ENCODE measurements at regions not wholly inside any gene's neighbourhood (a gene's known extent, or its start where the extent isn't known, plus 50 kb on each side); places are given as distances from the start of the nearest gene placed in this dataset.

DNA sequence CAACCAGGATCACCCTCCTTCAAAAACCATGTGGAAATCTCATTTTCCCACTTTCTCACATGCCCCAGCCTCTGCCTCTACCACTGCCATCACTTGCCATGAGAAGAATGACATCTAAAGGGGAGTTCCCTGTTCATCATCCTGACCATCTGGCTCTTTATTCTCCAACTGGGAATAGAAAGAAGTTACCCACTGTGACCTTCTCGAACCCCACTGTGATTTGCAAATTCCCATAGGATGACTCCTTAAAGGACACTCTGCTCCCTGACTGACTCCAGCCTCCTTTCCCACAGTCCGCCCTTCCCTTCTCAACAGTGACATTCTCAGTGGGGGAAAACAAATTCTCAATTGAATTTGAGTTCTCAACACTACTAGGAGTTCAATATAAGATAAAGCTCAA, 440.5 kb downstream of the NR2F2 start:
- BruUV-seq (replicated peaks): no TSS peak

More for the DNA sequence above, 440.5 kb downstream of the NR2F2 start:
- TF ChIP-seq POLR2A (IDR thresholded peaks at IDR 0.05; ENCODE audit: low read depth, low read length) (no peak), EZH2 (IDR thresholded peaks at IDR 0.05; ENCODE audit: borderline replicate concordance, low read depth, low read length, severe bottlenecking) (no peak), JUN (IDR thresholded peaks at IDR 0.05; ENCODE audit: borderline replicate concordance, insufficient read depth, insufficient read length, low read depth) (no peak), MYC (IDR thresholded peaks at IDR 0.05; ENCODE audit: low read depth, low read length) (no peak), FOS (IDR thresholded peaks at IDR 0.05; ENCODE audit: borderline replicate concordance, insufficient read depth, low read length) (no peak), POLR2AphosphoS5 (IDR thresholded peaks at IDR 0.05; ENCODE audit: insufficient read depth, low read depth, low read length) (no peak), GATA2 (IDR thresholded peaks at IDR 0.05; ENCODE audit: insufficient read depth, insufficient read length, low read depth, low read length) (no peak)
- TF ChIP-seq, protein P1, sequence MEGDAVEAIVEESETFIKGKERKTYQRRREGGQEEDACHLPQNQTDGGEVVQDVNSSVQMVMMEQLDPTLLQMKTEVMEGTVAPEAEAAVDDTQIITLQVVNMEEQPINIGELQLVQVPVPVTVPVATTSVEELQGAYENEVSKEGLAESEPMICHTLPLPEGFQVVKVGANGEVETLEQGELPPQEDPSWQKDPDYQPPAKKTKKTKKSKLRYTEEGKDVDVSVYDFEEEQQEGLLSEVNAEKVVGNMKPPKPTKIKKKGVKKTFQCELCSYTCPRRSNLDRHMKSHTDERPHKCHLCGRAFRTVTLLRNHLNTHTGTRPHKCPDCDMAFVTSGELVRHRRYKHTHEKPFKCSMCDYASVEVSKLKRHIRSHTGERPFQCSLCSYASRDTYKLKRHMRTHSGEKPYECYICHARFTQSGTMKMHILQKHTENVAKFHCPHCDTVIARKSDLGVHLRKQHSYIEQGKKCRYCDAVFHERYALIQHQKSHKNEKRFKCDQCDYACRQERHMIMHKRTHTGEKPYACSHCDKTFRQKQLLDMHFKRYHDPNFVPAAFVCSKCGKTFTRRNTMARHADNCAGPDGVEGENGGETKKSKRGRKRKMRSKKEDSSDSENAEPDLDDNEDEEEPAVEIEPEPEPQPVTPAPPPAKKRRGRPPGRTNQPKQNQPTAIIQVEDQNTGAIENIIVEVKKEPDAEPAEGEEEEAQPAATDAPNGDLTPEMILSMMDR (IDR thresholded peaks at IDR 0.05; ENCODE audit: extremely low read depth in 1 of 2, insufficient read depth in 1 of 2, low read depth in 1 of 2, low read length in 2 of 2): no peak
- TF ChIP-seq, protein P2, sequence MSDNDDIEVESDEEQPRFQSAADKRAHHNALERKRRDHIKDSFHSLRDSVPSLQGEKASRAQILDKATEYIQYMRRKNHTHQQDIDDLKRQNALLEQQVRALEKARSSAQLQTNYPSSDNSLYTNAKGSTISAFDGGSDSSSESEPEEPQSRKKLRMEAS (IDR thresholded peaks at IDR 0.05; ENCODE audit: insufficient read depth, insufficient read length): no peak
- Histone ChIP-seq H3K4me3 (replicated peaks in 1 of 3; ENCODE audit: insufficient read depth in 1 of 3, low read depth in 1 of 3, low read length in 3 of 3) (no peak overlapping the region), H3K27ac (ENCODE audit: insufficient read depth, low read depth, low read length) (no peak overlapping the region), H2AFZ (ENCODE audit: low read depth, low read length) (no peak overlapping the region), H3K4me1 (ENCODE audit: control insufficient read depth, extremely low read depth, insufficient read depth, low read length) (no peaks in the 10 kb centered on the region), H3K4me2 (ENCODE audit: insufficient read depth, low read length) (no peak overlapping the region), H3K79me2 (ENCODE audit: control insufficient read depth, insufficient read depth, low read length) (no peaks in the 10 kb centered on the region), H3K36me3 (ENCODE audit: control insufficient read depth in 2 of 2, extremely low read depth in 1 of 2, insufficient read depth in 2 of 2, low read length in 2 of 2) (no peaks in the 10 kb centered on the region), H3K27me3 (ENCODE audit: control insufficient read depth in 2 of 2, insufficient read depth in 2 of 2, low read length in 2 of 2) (no peaks in the 10 kb centered on the region), H3K9me1 (replicated peaks; ENCODE audit: control insufficient read depth, extremely low read depth, insufficient read depth, low read length) (no peaks in the 10 kb centered on the region), H3K9ac (replicated peaks; ENCODE audit: extremely low read depth, insufficient read depth, low read length) (no peak overlapping the region), H3K9me3 (replicated peaks; ENCODE audit: control insufficient read depth, insufficient read depth, low read length) (no peaks in the 10 kb centered on the region), H4K20me1 (replicated peaks; ENCODE audit: control insufficient read depth, extremely low read depth, insufficient read depth, low read length) (no peaks in the 10 kb centered on the region)
- intact Hi-C loops (cut with micrococcal nuclease): no loop called here
- CTCF ChIA-PET: no interaction called here
- dilution Hi-C loops (cut with MboI; ENCODE audit: extremely low pct_ligation_motif_present, low sequenced_read_pairs): no loop called here
- POLR2A ChIA-PET: no interaction called here
- FAIRE-seq: no peak
- no peak for DNase-seq (ENCODE audit: low read depth, low spot score)

All from endothelial cell of umbilical vein (primary cell).